ENCODE measurements at regions not wholly inside any gene's neighbourhood (a gene's known extent, or its start where the extent isn't known, plus 50 kb on each side); places are given as distances from the start of the nearest gene placed in this dataset.
"Not testable (repeated sequence)": the region's sequence is repeated elsewhere in the genome, so short reads cannot be mapped to it uniquely, and the experiment has no call there.

GRCh38 chr15:58361273-58361759 lies 70.5 kb upstream of the LIPC start:
- DNase-seq (ENCODE audit: low spot score), result no peak

- no peak for DNase-seq (ENCODE audit: low spot score)
Observed at GRCh38 chr15:58362262-58362922, 69.4 kb upstream of the LIPC start.

- DNase-seq (ENCODE audit: low spot score), result not testable (repeated sequence)
Observed at GRCh38 chr15:58363118-58363517, 68.7 kb upstream of the LIPC start.

- DNase-seq (ENCODE audit: low spot score), result not testable (repeated sequence)
Observed at GRCh38 chr15:58363673-58364072, 68.1 kb upstream of the LIPC start.

- not testable (repeated sequence) for DNase-seq (ENCODE audit: low spot score)
Observed at GRCh38 chr15:58365098-58365497, 66.7 kb upstream of the LIPC start.

GRCh38 chr15:58369261-58369701 lies 62.5 kb upstream of the LIPC start:
- no peak for DNase-seq (ENCODE audit: low spot score)

GRCh38 chr15:58369956-58370355 lies 61.8 kb upstream of the LIPC start:
- no peak for DNase-seq (ENCODE audit: low spot score)

- no peak for DNase-seq (ENCODE audit: low spot score)
Observed at GRCh38 chr15:58374147-58374546, 57.6 kb upstream of the LIPC start.

GRCh38 chr15:58377193-58377592 lies 54.6 kb upstream of the LIPC start:
- no peak for DNase-seq (ENCODE audit: low spot score)

GRCh38 chr15:58378241-58379085 lies 53.3 kb upstream of the LIPC start:
- no peak for DNase-seq (ENCODE audit: low spot score)

- not testable (repeated sequence) for DNase-seq (ENCODE audit: low spot score)
Observed at GRCh38 chr15:58379454-58379853, 52.3 kb upstream of the LIPC start.

GRCh38 chr15:58380280-58380945 lies 51.4 kb upstream of the LIPC start:
- DNase-seq (ENCODE audit: low spot score), result peak; percentile 19

- DNase-seq (ENCODE audit: low spot score), result no peak
Observed at GRCh38 chr15:58381697-58382096, 50.1 kb upstream of the LIPC start.

Data from kidney capillary endothelial cell (primary cell).